ENCODE measurements at regions not wholly inside any gene's neighbourhood (a gene's known extent, or its start where the extent isn't known, plus 50 kb on each side); places are given as distances from the start of the nearest gene placed in this dataset.
"Not testable (repeated sequence)": the region's sequence is repeated elsewhere in the genome, so short reads cannot be mapped to it uniquely, and the experiment has no call there.

DNA sequence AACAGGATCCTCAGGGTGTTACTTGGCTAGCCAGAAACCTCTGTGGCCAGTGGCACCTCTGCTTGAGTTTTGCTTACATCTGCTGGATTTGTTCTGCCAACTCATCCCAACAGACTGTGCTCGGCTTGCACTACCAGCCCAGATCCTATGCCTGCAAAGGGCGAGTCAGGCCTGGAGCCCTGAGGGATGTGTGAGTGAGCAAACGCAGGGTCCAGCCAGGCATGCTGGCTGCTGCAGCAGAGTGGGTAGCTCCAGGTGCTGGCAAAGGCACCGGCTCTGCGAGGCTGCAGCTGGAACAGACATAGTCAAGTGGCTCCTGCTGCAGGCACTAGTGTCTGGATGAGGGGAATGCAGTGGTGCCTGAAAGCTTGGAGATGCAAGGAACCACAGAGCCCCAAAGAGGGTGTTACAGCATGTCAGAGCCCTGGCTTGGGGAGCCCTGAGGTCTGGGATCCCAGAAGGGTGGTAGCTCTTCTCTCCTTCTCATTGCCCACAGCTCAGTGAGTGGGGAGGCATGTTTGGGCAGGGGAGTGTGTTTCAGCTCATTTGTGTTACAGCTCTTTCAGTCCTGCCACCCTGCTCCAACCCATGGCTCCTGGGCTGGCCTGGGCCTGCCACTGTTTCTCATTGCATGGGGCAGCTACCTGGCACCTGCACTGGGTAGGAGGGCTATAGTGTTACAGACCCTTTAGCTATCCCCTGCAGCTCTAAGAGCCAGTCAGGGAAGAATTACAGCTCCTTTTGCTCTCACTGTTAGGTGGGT is 332.6 kb downstream of the TAF11L14 start:
- TF ChIP-seq, protein P1, sequence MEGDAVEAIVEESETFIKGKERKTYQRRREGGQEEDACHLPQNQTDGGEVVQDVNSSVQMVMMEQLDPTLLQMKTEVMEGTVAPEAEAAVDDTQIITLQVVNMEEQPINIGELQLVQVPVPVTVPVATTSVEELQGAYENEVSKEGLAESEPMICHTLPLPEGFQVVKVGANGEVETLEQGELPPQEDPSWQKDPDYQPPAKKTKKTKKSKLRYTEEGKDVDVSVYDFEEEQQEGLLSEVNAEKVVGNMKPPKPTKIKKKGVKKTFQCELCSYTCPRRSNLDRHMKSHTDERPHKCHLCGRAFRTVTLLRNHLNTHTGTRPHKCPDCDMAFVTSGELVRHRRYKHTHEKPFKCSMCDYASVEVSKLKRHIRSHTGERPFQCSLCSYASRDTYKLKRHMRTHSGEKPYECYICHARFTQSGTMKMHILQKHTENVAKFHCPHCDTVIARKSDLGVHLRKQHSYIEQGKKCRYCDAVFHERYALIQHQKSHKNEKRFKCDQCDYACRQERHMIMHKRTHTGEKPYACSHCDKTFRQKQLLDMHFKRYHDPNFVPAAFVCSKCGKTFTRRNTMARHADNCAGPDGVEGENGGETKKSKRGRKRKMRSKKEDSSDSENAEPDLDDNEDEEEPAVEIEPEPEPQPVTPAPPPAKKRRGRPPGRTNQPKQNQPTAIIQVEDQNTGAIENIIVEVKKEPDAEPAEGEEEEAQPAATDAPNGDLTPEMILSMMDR (IDR thresholded peaks at IDR 0.05; ENCODE audit: low read depth, low read length, missing control alignments): no peak
- DNase-seq (ENCODE audit: low read depth): no peak

DNA sequence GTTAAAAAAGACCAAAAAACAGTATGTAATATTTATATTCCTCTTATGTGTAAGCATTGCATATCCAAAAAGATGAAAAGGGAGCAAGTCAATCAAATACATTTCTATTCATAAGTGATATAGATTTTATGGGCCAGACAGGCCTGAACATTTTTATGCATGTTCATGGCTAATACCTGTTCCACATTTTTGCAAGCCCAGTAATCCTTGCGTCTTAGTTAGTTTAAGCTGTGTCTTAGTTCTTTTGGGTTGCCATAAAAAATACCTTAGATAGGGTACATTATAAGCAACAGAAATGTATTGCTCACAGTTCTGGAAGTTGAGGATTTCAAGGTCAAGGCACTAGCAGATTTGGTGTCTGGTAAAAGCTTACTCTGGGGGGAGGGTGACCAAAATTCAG is 342.1 kb downstream of the TAF11L14 start:
- TF ChIP-seq, protein P1 (IDR thresholded peaks at IDR 0.05; ENCODE audit: low read depth, low read length, missing control alignments): no peak
- no peak for DNase-seq (ENCODE audit: low read depth)
- no peak overlapping the region for H3K4me3 ChIP-seq (ENCODE audit: low read depth, low read length)

More for the DNA sequence above, 332.6 kb downstream of the TAF11L14 start:
- no peak overlapping the region for H3K4me3 ChIP-seq (ENCODE audit: low read depth, low read length)

DNA sequence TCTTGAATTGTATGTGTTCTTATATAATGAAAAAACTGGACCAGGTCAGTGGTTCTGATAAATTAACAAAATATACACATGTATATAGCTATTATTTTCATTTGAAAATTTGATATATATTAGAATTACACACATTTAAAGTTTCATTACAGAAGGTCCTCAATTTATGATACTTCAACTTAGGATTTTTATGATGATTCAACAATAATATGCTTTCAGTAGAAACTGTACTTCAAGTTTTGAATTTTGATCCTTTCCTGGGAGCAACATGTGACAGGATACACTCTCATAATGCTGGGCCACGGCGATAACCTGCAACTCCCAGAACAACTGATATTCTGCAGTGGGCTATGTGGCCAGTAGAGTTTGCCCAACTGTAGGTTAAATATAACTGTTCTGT is 344.7 kb downstream of the TAF11L14 start:
- TF ChIP-seq, protein P1 (IDR thresholded peaks at IDR 0.05; ENCODE audit: low read depth, low read length, missing control alignments): no peak
- DNase-seq (ENCODE audit: low read depth): no peak
- no peak overlapping the region for H3K4me3 ChIP-seq (ENCODE audit: low read depth, low read length)

DNA sequence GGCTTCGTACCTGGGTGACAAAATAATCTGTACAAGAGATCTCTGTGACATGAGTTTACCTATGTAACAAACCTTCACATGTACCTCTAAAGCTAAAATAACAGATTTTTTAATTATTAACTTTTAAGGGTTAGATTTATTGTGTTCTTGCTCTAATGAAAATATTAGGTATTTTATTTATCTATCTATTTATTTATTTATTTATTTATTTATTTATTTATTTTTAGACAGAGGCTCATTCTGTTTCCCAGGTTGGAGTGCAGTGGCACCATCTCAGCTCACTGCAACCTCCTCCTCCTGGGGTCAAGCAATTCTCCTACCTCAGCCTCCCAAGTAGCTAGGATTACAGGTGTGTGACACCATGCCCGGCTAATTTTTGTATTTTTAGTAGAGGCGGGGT is 348.4 kb downstream of the TAF11L14 start:
- not testable (repeated sequence) for H3K4me3 ChIP-seq (ENCODE audit: low read depth, low read length); DNase-seq (ENCODE audit: low read depth)

DNA sequence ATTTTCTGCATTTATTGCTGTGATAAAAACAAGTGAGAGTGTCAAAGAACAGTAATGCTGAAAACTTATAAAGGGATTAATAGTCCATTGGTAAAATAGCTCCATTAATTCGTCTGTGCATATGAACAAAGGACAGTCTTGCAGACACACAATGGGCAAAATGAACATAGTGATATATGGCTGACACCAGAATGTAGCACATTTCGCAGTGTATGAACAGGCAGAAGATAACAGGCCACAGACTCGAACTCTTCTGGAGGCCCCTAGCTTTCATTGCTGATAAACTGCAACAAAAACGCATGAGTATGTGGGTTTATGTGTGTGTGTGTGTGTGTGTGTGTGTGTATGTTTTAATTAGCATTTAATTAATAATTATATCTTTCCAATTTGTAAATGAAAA is 354.8 kb downstream of the TAF11L14 start:
- DNase-seq (ENCODE audit: low read depth): no peak
- H3K4me3 ChIP-seq (ENCODE audit: low read depth, low read length): no peak overlapping the region
- TF ChIP-seq, protein P1 (IDR thresholded peaks at IDR 0.05; ENCODE audit: low read depth, low read length, missing control alignments): no peak

DNA sequence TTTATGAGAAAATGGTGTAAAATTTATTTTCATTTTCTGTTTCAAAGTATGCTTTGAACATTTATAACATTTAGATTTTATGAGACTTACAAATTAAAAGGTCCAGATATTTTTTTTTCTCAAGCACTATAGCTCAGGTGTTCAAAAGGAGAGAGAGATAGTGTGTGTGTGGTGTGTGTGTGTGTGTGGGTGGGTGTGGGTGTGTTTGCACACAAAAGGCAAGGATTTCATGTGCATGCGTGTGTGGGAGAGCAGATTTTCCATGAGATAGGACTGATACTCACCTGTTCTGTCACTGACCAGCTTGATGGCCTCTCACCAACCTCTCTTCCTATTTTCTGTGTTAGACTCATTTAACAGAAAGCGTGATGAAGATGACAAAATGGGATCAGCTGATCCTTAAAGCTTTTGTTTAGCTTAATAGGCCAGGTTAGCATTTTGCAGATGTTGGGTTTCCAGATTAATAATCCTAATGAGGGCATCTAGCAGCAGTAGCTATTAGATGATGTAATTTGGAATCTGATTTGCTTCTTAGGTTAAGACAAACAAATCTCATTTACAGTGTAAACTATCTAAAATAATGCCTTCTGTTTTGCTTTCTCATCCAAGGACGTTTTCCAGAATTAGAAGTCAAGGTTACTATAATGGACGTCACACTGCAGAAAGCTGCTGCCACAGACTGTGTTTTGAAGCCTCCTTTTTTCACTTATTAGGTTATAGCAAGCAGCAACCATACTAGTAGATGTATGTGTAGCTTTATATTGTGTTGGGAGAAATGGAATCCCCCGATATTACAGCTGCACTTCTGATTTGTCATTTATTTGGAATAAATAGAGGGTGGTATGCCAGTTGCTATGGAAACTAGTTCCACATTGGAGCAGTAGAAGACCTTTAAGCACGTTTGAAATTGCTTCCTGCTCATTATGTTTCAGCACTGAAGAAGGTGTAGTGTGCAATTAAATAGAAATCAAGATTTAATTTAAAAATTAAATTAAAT is 355.6 kb downstream of the TAF11L14 start:
- no peak overlapping the region for H3K4me3 ChIP-seq (ENCODE audit: low read depth, low read length)
- DNase-seq (ENCODE audit: low read depth): no peak
- TF ChIP-seq, protein P1 (IDR thresholded peaks at IDR 0.05; ENCODE audit: low read depth, low read length, missing control alignments): no peak

DNA sequence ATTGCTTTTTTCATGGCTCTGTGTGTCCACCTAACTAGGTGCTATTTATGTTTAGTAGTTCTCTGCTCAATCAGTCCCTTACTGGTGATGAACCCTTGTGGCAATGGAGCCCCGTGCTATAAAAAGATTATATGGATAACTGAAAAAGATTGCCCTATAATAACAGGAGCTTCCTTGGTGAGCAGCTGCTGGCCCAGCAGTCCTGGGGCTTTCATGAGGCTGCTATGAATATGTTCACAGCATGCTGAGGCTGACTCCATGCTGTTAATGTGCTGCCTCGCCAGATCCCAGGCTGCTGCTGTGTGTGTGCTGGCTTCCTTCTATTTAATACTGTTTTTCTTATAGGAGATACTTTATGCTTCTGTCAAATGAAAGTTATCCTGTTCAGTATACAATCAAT is 357.5 kb downstream of the TAF11L14 start:
- H3K4me3 ChIP-seq (ENCODE audit: low read depth, low read length): no peak overlapping the region
- no peak for DNase-seq (ENCODE audit: low read depth)
- TF ChIP-seq, protein P1 (IDR thresholded peaks at IDR 0.05; ENCODE audit: low read depth, low read length, missing control alignments): no peak

Data from GM12864 (cell line).